Head of caudate nucleus (tissue), 42 donors: ENCODE measurements at regions not wholly inside any gene's neighbourhood (a gene's known extent, or its start where the extent isn't known, plus 50 kb on each side); places are given as distances from the start of the nearest gene placed in this dataset.

Source experiments
- DNase-seq, 42 donors: peaks; one replicate each; pipeline versions ENCODE4 v3.0.0 to v3.0.0-alpha.2; 2020 to 2021; ENCODE audit warnings: mixed read lengths in 7 of 42
- intact Hi-C: fragments of 100-400 bp; cut with DNase I; formaldehyde crosslinking; loops from one replicate; pipeline ENCODE4 v1.15.0; 2022

GRCh38 chr12:124227951-124228711 lies 66.8 kb upstream of the RFLNA start:
- intact Hi-C loops = no loop called here

GRCh38 chr12:124229520-124229919 lies 65.4 kb upstream of the RFLNA start:
- intact Hi-C loops = no loop called here
- DNase-seq = no peak

More at GRCh38 chr12:124227951-124228711, 66.8 kb upstream of the RFLNA start:
- DNase-seq = no peak

GRCh38 chr12:124230117-124230757 lies 64.7 kb upstream of the RFLNA start:
- intact Hi-C loops = no loop called here
- DNase-seq = no peak

GRCh38 chr12:124230789-124231188 lies 64.1 kb upstream of the RFLNA start:
- intact Hi-C loops = no loop called here
- no peak for DNase-seq

GRCh38 chr12:124231980-124232653 lies 62.8 kb upstream of the RFLNA start:
- no peak for DNase-seq
- intact Hi-C loops = no loop called here

- no peak for DNase-seq
- intact Hi-C loops = no loop called here
These were observed 62.3 kb upstream of the RFLNA start for GRCh38 chr12:124232654-124232987.

GRCh38 chr12:124233041-124233796 lies 61.7 kb upstream of the RFLNA start:
- DNase-seq = no peak
- intact Hi-C loops = no loop called here

- DNase-seq = no peak
- intact Hi-C loops = no loop called here
These were observed 60.9 kb upstream of the RFLNA start for GRCh38 chr12:124233846-124234640.

- no peak for DNase-seq
- intact Hi-C loops = no loop called here
These were observed 58.3 kb upstream of the RFLNA start for GRCh38 chr12:124236625-124237031.

GRCh38 chr12:124238886-124239285 lies 56.0 kb upstream of the RFLNA start:
- no peak for DNase-seq
- intact Hi-C loops = no loop called here

- intact Hi-C loops = no loop called here
- DNase-seq = peak in 2 of 42 donors; percentile 13 to 17
These were observed 54.4 kb upstream of the RFLNA start for GRCh38 chr12:124240493-124240892.

- no peak for DNase-seq
- intact Hi-C loops = no loop called here
These were observed 52.9 kb upstream of the RFLNA start for GRCh38 chr12:124241776-124242528.

GRCh38 chr12:124242529-124243065 lies 52.3 kb upstream of the RFLNA start:
- intact Hi-C loops = no loop called here

GRCh38 chr12:124243936-124244335 lies 51.0 kb upstream of the RFLNA start:
- intact Hi-C loops = no loop called here
- no peak for DNase-seq

More at GRCh38 chr12:124242529-124243065, 52.3 kb upstream of the RFLNA start:
- no peak for DNase-seq
